B cell (primary cell): ENCODE measurements at regions not wholly inside any gene's neighbourhood (a gene's known extent, or its start where the extent isn't known, plus 50 kb on each side); places are given as distances from the start of the nearest gene placed in this dataset.

Experiments
- EZH2 ChIP-seq: IDR thresholded peaks from 2 replicates; pipeline ENCODE4 v1.6.1; 2012; ENCODE audit warnings: borderline replicate concordance, low read depth, mild to moderate bottlenecking, moderate library complexity, low read length; ENCODE audit not compliant: insufficient read depth, poor library complexity, severe bottlenecking
- TF ChIP-seq, protein P1 (sequence below): fragments of 200-600 bp; IDR thresholded peaks from one replicate; pipeline ENCODE4 v1.8.0; 2022; ENCODE audit warnings: antibody characterized with exemption, mild to moderate bottlenecking

DNA sequence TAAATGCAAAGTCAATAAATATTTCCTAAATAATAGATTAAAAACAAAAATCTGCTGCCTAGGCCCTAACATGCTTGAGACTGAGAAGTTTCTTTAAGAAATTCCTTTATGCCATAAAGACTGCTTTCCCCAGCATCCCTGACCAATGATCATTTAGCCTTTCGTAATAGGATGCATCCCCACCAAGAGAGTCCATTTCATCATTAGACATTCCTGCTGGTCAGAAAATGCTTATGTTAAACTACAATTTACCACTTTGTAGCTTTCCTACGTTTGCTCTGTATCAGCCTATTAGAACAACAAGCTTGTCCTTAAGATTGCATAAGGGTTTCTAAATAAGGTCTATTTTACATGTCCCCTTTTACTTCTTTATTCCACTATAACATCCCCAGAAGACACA, 59.8 kb upstream of the HSF2 start:
- TF ChIP-seq, protein P1, sequence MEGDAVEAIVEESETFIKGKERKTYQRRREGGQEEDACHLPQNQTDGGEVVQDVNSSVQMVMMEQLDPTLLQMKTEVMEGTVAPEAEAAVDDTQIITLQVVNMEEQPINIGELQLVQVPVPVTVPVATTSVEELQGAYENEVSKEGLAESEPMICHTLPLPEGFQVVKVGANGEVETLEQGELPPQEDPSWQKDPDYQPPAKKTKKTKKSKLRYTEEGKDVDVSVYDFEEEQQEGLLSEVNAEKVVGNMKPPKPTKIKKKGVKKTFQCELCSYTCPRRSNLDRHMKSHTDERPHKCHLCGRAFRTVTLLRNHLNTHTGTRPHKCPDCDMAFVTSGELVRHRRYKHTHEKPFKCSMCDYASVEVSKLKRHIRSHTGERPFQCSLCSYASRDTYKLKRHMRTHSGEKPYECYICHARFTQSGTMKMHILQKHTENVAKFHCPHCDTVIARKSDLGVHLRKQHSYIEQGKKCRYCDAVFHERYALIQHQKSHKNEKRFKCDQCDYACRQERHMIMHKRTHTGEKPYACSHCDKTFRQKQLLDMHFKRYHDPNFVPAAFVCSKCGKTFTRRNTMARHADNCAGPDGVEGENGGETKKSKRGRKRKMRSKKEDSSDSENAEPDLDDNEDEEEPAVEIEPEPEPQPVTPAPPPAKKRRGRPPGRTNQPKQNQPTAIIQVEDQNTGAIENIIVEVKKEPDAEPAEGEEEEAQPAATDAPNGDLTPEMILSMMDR, result no peak
- no peak for TF ChIP-seq EZH2
